GM10248 (cell line): ENCODE measurements at regions not wholly inside any gene's neighbourhood (a gene's known extent, or its start where the extent isn't known, plus 50 kb on each side); places are given as distances from the start of the nearest gene placed in this dataset.

Source experiments
- CTCF ChIA-PET: fragments of 300-600 bp; sonication (Branson Sonifier 250); formaldehyde crosslinking; extraction: SDS; loops from one replicate; lab custom pipeline; 2021; ENCODE audit warnings: antibody characterized with exemption; lab: Yijun Ruan, JAX
- POLR2A ChIA-PET: fragments of 350-650 bp; sonication (Branson Sonifier 250); formaldehyde crosslinking; extraction: SDS; loops from one replicate; lab custom pipeline; 2020; ENCODE audit warnings: antibody characterized with exemption; lab: Yijun Ruan, JAX
- DNase-seq: peaks from one replicate; pipeline ENCODE4 v3.0.0; 2012; ENCODE audit errors: extremely low spot score
- CTCF ChIP-seq: IDR thresholded peaks from 2 replicates; pipeline ENCODE4 v1.5.1; 2012; ENCODE audit warnings: mild to moderate bottlenecking, low read depth; ENCODE audit errors: extremely low read depth, missing control alignments, control extremely low read depth

GRCh38 chr11:23232652-23233051 lies 372.4 kb upstream of the CCDC179 start:
- POLR2A ChIA-PET, result no interaction called here

DNA sequence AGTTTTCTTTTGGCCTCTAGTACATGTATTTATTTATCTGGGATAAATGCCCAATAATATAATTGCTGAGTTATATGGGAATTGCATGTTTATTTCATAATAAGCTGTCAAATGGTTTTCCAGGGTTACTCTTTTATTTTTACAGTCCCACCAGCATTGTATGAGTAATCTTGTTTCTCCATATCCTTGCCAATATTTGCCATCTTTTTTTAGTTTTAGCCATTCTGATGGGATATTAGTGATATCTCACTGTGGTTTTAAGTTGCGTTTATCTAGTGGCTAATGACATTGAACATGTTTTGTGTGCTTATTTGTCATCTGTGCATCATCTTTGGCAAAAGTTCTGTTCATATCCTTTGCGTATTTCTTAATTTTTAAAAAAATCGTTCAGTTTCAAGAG lies 372.8 kb upstream of the CCDC179 start:
- POLR2A ChIA-PET, result no interaction called here
- no peak for DNase-seq
- CTCF ChIA-PET, result no interaction called here
- TF ChIP-seq CTCF, result no peak

More at GRCh38 chr11:23232652-23233051, 372.4 kb upstream of the CCDC179 start:
- no peak for TF ChIP-seq CTCF
- DNase-seq, result no peak
- CTCF ChIA-PET, result no interaction called here

DNA sequence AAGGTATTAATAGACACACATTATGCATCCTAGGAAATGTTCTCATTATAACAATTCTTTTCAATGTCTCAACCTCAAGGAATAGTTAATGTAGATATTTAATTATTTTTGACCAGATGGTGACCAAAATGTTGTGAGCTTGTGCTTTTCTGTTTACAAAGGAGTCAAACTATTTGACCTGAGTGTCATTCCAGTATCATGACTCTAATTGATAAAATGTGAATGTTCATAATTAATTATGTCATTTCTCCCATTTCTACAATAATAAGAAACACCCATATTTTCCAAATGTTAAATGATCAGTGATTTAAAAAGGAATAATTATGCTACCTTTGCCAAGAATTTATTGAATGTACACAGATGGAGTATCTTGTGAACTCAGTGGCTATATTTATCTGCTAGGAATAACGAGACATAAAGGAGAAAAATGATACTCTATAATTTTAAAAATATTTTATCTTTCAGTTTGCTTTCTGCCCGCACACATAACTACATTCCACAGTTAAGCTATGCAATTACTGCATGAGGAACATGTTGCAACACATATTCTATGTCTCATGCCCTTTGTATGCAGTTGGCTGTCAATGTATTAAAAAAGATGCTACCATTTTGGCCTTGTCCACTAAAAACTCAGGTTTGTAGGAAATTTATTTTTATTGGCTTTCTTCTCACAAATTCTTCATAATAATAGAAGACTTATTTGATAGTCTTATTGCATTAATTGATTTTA lies 376.7 kb upstream of the CCDC179 start:
- TF ChIP-seq CTCF, result no peak
- ChIA-PET POLR2A (no interaction called here), CTCF (interaction anchor here (1.7 to 2.7 kb wide), 2 partner anchors 10 to 31 kb away, joined by 3 to 14 read pairs; no protein-coding TSS in a partner anchor)
- no peak for DNase-seq

DNA sequence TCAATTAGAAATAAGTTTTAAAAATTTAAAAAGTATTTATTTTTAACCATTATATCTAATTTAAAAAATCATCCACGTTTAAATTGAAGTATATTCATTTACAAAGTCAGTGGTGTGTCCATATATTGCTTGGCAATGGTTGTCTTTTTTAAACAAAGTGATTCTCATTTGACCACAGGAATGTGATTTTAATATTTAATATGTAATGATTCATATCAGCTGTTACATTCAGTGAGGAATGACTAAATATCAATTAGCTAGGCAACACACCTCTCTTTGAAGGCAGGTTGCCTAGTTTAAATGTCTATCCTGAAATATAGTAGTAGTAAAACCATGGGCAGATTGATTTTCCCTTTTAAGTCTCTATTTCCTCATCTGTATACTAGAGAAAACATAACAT lies 392.2 kb upstream of the CCDC179 start:
- no peak for TF ChIP-seq CTCF
- DNase-seq, result no peak
- ChIA-PET POLR2A (no interaction called here), CTCF (interaction anchor here (0.7 to 1.5 kb wide), 2 partner anchors 19 to 31 kb away, joined by 3 read pairs; no protein-coding TSS in a partner anchor)

DNA sequence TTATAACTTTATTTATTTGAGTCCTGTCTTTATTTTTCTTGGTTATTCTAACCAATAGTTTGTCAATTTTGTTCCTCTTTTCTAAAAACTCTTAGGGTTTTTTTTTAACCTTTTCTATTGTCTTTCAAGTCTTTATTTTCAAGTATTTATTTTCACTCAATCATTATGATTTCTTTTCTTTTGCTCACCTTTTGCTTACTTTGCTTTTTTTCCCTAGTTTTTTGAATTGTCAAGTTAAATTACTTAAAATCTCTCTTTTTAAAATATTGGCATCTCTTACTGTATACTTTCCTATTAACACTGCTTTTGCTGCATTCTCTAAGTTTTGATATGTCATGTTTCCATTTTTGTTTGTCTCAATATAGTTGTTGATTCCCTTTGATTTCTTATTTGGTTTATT lies 396.8 kb upstream of the CCDC179 start:
- no peak for DNase-seq
- TF ChIP-seq CTCF, result no peak
- CTCF ChIA-PET, result no interaction called here
- POLR2A ChIA-PET, result no interaction called here

DNA sequence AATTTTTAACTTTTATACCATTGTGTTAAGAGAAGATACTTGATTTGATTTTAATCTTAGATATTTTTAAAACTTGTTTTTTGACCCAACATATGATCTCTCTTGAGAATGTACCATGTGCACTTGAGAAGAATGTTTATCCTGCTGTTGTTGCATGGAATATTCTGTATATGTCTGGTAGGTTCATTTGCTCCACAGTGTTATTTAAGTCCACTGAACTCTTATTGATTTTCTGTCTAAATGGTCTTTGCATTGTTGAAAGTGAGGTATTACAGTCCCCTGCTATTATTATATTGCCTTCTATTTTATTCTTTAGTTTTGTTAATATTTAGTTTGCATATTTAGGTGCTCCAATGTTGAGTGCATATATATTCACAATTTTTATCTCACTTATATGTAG lies 397.3 kb upstream of the CCDC179 start:
- ChIA-PET POLR2A (no interaction called here), CTCF (no interaction called here)
- TF ChIP-seq CTCF, result no peak
- no peak for DNase-seq

- CTCF ChIA-PET, result no interaction called here
- no peak for TF ChIP-seq CTCF
- no peak for DNase-seq
- POLR2A ChIA-PET, result no interaction called here
These were observed 403.2 kb upstream of the CCDC179 start for GRCh38 chr11:23263466-23263865.
